ENCODE measurements at regions not wholly inside any gene's neighbourhood (a gene's known extent, or its start where the extent isn't known, plus 50 kb on each side); places are given as distances from the start of the nearest gene placed in this dataset.

GRCh38 chr1:18009055-18009454 lies 98.5 kb upstream of the IGSF21 start:
- 49% methylated on average over 4 of the region's 6 CpGs for WGBS (ENCODE audit: insufficient coverage)
- Histone ChIP-seq H3K27ac (ENCODE audit: low read length) (no peak overlapping the region), H3K27me3 (ENCODE audit: control insufficient read depth, insufficient read depth, low read length) (peaks cover 5% of the 10 kb centered on the region), H3K9me3 (replicated peaks; ENCODE audit: control insufficient read depth, low read depth, low read length) (no peaks in the 10 kb centered on the region), H3K4me3 (ENCODE audit: low read length) (no peak overlapping the region), H3K36me3 (ENCODE audit: control insufficient read depth, insufficient read depth, low read length) (no peaks in the 10 kb centered on the region), H3K4me1 (ENCODE audit: control insufficient read depth, insufficient read depth, low read length) (peaks cover 13% of the 10 kb centered on the region)
- DNase-seq: no peak

- no peaks in the 10 kb centered on the region for H3K9me3 ChIP-seq (replicated peaks; ENCODE audit: control insufficient read depth, low read depth, low read length)
- no peak overlapping the region for H3K4me3 ChIP-seq (ENCODE audit: low read length)
- H3K4me1 ChIP-seq (ENCODE audit: control insufficient read depth, insufficient read depth, low read length): peaks cover 13% of the 10 kb centered on the region
- no peak for DNase-seq
- H3K36me3 ChIP-seq (ENCODE audit: control insufficient read depth, insufficient read depth, low read length): no peaks in the 10 kb centered on the region
- 9% methylated on average over 5 of the region's 8 CpGs for WGBS (ENCODE audit: insufficient coverage)
- H3K27ac ChIP-seq (ENCODE audit: low read length): no peak overlapping the region
- H3K27me3 ChIP-seq (ENCODE audit: control insufficient read depth, insufficient read depth, low read length): peaks cover 5% of the 10 kb centered on the region
Observed at GRCh38 chr1:18009478-18009961, 98.1 kb upstream of the IGSF21 start.

- DNase-seq: no peak
- Histone ChIP-seq H3K4me1 (ENCODE audit: control insufficient read depth, insufficient read depth, low read length) (peaks cover 13% of the 10 kb centered on the region), H3K36me3 (ENCODE audit: control insufficient read depth, insufficient read depth, low read length) (no peaks in the 10 kb centered on the region), H3K27me3 (ENCODE audit: control insufficient read depth, insufficient read depth, low read length) (peaks cover 2% of the 10 kb centered on the region), H3K4me3 (ENCODE audit: low read length) (no peak overlapping the region), H3K9me3 (replicated peaks; ENCODE audit: control insufficient read depth, low read depth, low read length) (no peaks in the 10 kb centered on the region), H3K27ac (ENCODE audit: low read length) (no peak overlapping the region)
- 69% methylated on average over 4 of the region's 4 CpGs for WGBS (ENCODE audit: insufficient coverage)
Observed at GRCh38 chr1:18010408-18010807, 97.2 kb upstream of the IGSF21 start.

GRCh38 chr1:18010945-18011344 lies 96.7 kb upstream of the IGSF21 start:
- no peaks in the 10 kb centered on the region for H3K9me3 ChIP-seq (replicated peaks; ENCODE audit: control insufficient read depth, low read depth, low read length)
- H3K36me3 ChIP-seq (ENCODE audit: control insufficient read depth, insufficient read depth, low read length): no peaks in the 10 kb centered on the region
- no CpG with 5 or more reads among the region's 2 CpGs for WGBS (ENCODE audit: insufficient coverage)
- DNase-seq: peak; percentile 28
- H3K4me1 ChIP-seq (ENCODE audit: control insufficient read depth, insufficient read depth, low read length): peaks cover 13% of the 10 kb centered on the region
- no peak overlapping the region for H3K27ac ChIP-seq (ENCODE audit: low read length)
- H3K4me3 ChIP-seq (ENCODE audit: low read length): no peak overlapping the region
- peaks cover 2% of the 10 kb centered on the region for H3K27me3 ChIP-seq (ENCODE audit: control insufficient read depth, insufficient read depth, low read length)

GRCh38 chr1:18011703-18012102 lies 95.9 kb upstream of the IGSF21 start:
- Histone ChIP-seq H3K27me3 (ENCODE audit: control insufficient read depth, insufficient read depth, low read length) (peaks cover 2% of the 10 kb centered on the region), H3K36me3 (ENCODE audit: control insufficient read depth, insufficient read depth, low read length) (no peaks in the 10 kb centered on the region), H3K4me1 (ENCODE audit: control insufficient read depth, insufficient read depth, low read length) (peaks cover 13% of the 10 kb centered on the region), H3K27ac (ENCODE audit: low read length) (no peak overlapping the region), H3K4me3 (ENCODE audit: low read length) (no peak overlapping the region), H3K9me3 (replicated peaks; ENCODE audit: control insufficient read depth, low read depth, low read length) (no peaks in the 10 kb centered on the region)
- DNase-seq: no peak
- no CpG with 5 or more reads among the region's 1 CpG for WGBS (ENCODE audit: insufficient coverage)

- peaks cover 9% of the 10 kb centered on the region for H3K4me1 ChIP-seq (ENCODE audit: control insufficient read depth, insufficient read depth, low read length)
- no peak overlapping the region for H3K27ac ChIP-seq (ENCODE audit: low read length)
- no peak overlapping the region for H3K4me3 ChIP-seq (ENCODE audit: low read length)
- H3K27me3 ChIP-seq (ENCODE audit: control insufficient read depth, insufficient read depth, low read length): peaks cover 2% of the 10 kb centered on the region
- 68% methylated on average over 3 of the region's 8 CpGs for whole genome bisulfite sequencing (ENCODE audit: insufficient coverage)
- no peak for DNase-seq
- no peaks in the 10 kb centered on the region for H3K36me3 ChIP-seq (ENCODE audit: control insufficient read depth, insufficient read depth, low read length)
- H3K9me3 ChIP-seq (replicated peaks; ENCODE audit: control insufficient read depth, low read depth, low read length): no peaks in the 10 kb centered on the region
Observed at GRCh38 chr1:18012686-18013085, 94.9 kb upstream of the IGSF21 start.

GRCh38 chr1:18013216-18013615 lies 94.4 kb upstream of the IGSF21 start:
- WGBS (ENCODE audit: insufficient coverage): 44% methylated on average over 4 of the region's 8 CpGs
- Histone ChIP-seq H3K4me3 (ENCODE audit: low read length) (no peak overlapping the region), H3K27me3 (ENCODE audit: control insufficient read depth, insufficient read depth, low read length) (peaks cover 2% of the 10 kb centered on the region), H3K36me3 (ENCODE audit: control insufficient read depth, insufficient read depth, low read length) (no peaks in the 10 kb centered on the region), H3K27ac (ENCODE audit: low read length) (no peak overlapping the region), H3K9me3 (replicated peaks; ENCODE audit: control insufficient read depth, low read depth, low read length) (no peaks in the 10 kb centered on the region), H3K4me1 (ENCODE audit: control insufficient read depth, insufficient read depth, low read length) (peaks cover 5% of the 10 kb centered on the region)
- no peak for DNase-seq

GRCh38 chr1:18015719-18016118 lies 91.9 kb upstream of the IGSF21 start:
- Histone ChIP-seq H3K9me3 (replicated peaks; ENCODE audit: control insufficient read depth, low read depth, low read length) (no peaks in the 10 kb centered on the region), H3K36me3 (ENCODE audit: control insufficient read depth, insufficient read depth, low read length) (no peaks in the 10 kb centered on the region), H3K27me3 (ENCODE audit: control insufficient read depth, insufficient read depth, low read length) (peaks cover 2% of the 10 kb centered on the region), H3K4me3 (ENCODE audit: low read length) (no peak overlapping the region), H3K4me1 (ENCODE audit: control insufficient read depth, insufficient read depth, low read length) (no peaks in the 10 kb centered on the region), H3K27ac (ENCODE audit: low read length) (no peak overlapping the region)
- WGBS (ENCODE audit: insufficient coverage): 57% methylated on average over 8 of the region's 8 CpGs
- DNase-seq: no peak

- Histone ChIP-seq H3K4me3 (ENCODE audit: low read length) (no peak overlapping the region), H3K27ac (ENCODE audit: low read length) (no peak overlapping the region), H3K9me3 (replicated peaks; ENCODE audit: control insufficient read depth, low read depth, low read length) (no peaks in the 10 kb centered on the region), H3K4me1 (ENCODE audit: control insufficient read depth, insufficient read depth, low read length) (no peaks in the 10 kb centered on the region), H3K36me3 (ENCODE audit: control insufficient read depth, insufficient read depth, low read length) (no peaks in the 10 kb centered on the region), H3K27me3 (ENCODE audit: control insufficient read depth, insufficient read depth, low read length) (peaks cover 5% of the 10 kb centered on the region)
- no peak for DNase-seq
- WGBS (ENCODE audit: insufficient coverage): 52% methylated on average over 5 of the region's 5 CpGs
Observed at GRCh38 chr1:18018366-18018765, 89.2 kb upstream of the IGSF21 start.

- Histone ChIP-seq H3K4me1 (ENCODE audit: control insufficient read depth, insufficient read depth, low read length) (no peaks in the 10 kb centered on the region), H3K27me3 (ENCODE audit: control insufficient read depth, insufficient read depth, low read length) (peaks cover 5% of the 10 kb centered on the region), H3K4me3 (ENCODE audit: low read length) (no peak overlapping the region), H3K27ac (ENCODE audit: low read length) (no peak overlapping the region), H3K36me3 (ENCODE audit: control insufficient read depth, insufficient read depth, low read length) (no peaks in the 10 kb centered on the region), H3K9me3 (replicated peaks; ENCODE audit: control insufficient read depth, low read depth, low read length) (no peaks in the 10 kb centered on the region)
- WGBS (ENCODE audit: insufficient coverage): 56% methylated on average over 2 of the region's 7 CpGs
- DNase-seq: no peak
Observed at GRCh38 chr1:18020021-18020817, 87.4 kb upstream of the IGSF21 start.

Data from muscle of leg (tissue), 3 donors.